ENCODE measurements at regions not wholly inside any gene's neighbourhood (a gene's known extent, or its start where the extent isn't known, plus 50 kb on each side); places are given as distances from the start of the nearest gene placed in this dataset.
"Not testable (repeated sequence)": the region's sequence is repeated elsewhere in the genome, so short reads cannot be mapped to it uniquely, and the experiment has no call there.

GRCh38 chr2:136715146-136715545 lies 50.2 kb upstream of the THSD7B start:
- no peak for DNase-seq (ENCODE audit: low spot score)

GRCh38 chr2:136714452-136714951 lies 50.8 kb upstream of the THSD7B start:
- DNase-seq (ENCODE audit: low spot score): no peak

- no peak for DNase-seq (ENCODE audit: low spot score)
Measured at GRCh38 chr2:136713739-136714138, 51.6 kb upstream of the THSD7B start.

GRCh38 chr2:136705336-136705735 lies 60.0 kb upstream of the THSD7B start:
- DNase-seq (ENCODE audit: low spot score): no peak

GRCh38 chr2:136703214-136703613 lies 62.1 kb upstream of the THSD7B start:
- DNase-seq (ENCODE audit: low spot score): no peak

- DNase-seq (ENCODE audit: low spot score): no peak
Measured at GRCh38 chr2:136696438-136696837, 68.9 kb upstream of the THSD7B start.

GRCh38 chr2:136693966-136694365 lies 71.4 kb upstream of the THSD7B start:
- DNase-seq (ENCODE audit: low spot score): no peak

GRCh38 chr2:136680079-136680478 lies 85.3 kb upstream of the THSD7B start:
- DNase-seq (ENCODE audit: low spot score): not testable (repeated sequence)

- no peak for DNase-seq (ENCODE audit: low spot score)
Measured at GRCh38 chr2:136665736-136666135, 99.6 kb upstream of the THSD7B start.

GRCh38 chr2:136664713-136665405 lies 100.5 kb upstream of the THSD7B start:
- no peak for DNase-seq (ENCODE audit: low spot score)

- no peak for DNase-seq (ENCODE audit: low spot score)
Measured at GRCh38 chr2:136658201-136658600, 107.1 kb upstream of the THSD7B start.

GRCh38 chr2:136653861-136654260 lies 111.5 kb upstream of the THSD7B start:
- no peak for DNase-seq (ENCODE audit: low spot score)

- no peak for DNase-seq (ENCODE audit: low spot score)
Measured at GRCh38 chr2:136651456-136652010, 113.8 kb upstream of the THSD7B start.

GRCh38 chr2:136647039-136647438 lies 118.3 kb upstream of the THSD7B start:
- no peak for DNase-seq (ENCODE audit: low spot score)

- no peak for DNase-seq (ENCODE audit: low spot score)
Measured at GRCh38 chr2:136645236-136645828, 120.0 kb upstream of the THSD7B start.

GRCh38 chr2:136639651-136640050 lies 125.7 kb upstream of the THSD7B start:
- no peak for DNase-seq (ENCODE audit: low spot score)

- no peak for DNase-seq (ENCODE audit: low spot score)
Measured at GRCh38 chr2:136638193-136638592, 127.2 kb upstream of the THSD7B start.

GRCh38 chr2:136637402-136637801 lies 127.9 kb upstream of the THSD7B start:
- DNase-seq (ENCODE audit: low spot score): no peak

- DNase-seq (ENCODE audit: low spot score): no peak
Measured at GRCh38 chr2:136628490-136628889, 136.9 kb upstream of the THSD7B start.

- DNase-seq (ENCODE audit: low spot score): no peak
Measured at GRCh38 chr2:136613096-136613495, 152.2 kb upstream of the THSD7B start.

GRCh38 chr2:136612079-136612478 lies 153.3 kb upstream of the THSD7B start:
- DNase-seq (ENCODE audit: low spot score): no peak

GRCh38 chr2:136611451-136611850 lies 153.9 kb upstream of the THSD7B start:
- no peak for DNase-seq (ENCODE audit: low spot score)

- DNase-seq (ENCODE audit: low spot score): peak; percentile 4
Measured at GRCh38 chr2:136582628-136583205, 182.6 kb upstream of the THSD7B start.

Measured in COLO829 (cell line).